PC-3 (cell line): ENCODE measurements at regions not wholly inside any gene's neighbourhood (a gene's known extent, or its start where the extent isn't known, plus 50 kb on each side); places are given as distances from the start of the nearest gene placed in this dataset.

Experiments
- EZH2 ChIP-seq: fragments of 300-600 bp; sonication (generic); IDR thresholded peaks from one replicate; pipeline ENCODE4 v1.6.1; 2017; ENCODE audit warnings: antibody characterized with exemption, mild to moderate bottlenecking, low read length; ENCODE audit not compliant: unreplicated experiment
- EZH2phosphoT487 ChIP-seq: fragments of 300-600 bp; sonication (generic); IDR thresholded peaks from 2 replicates; pipeline ENCODE4 v1.6.1; 2018; ENCODE audit warnings: mild to moderate bottlenecking, antibody characterized with exemption, low read length, borderline replicate concordance
- TF ChIP-seq, protein P1 (sequence below): fragments of 300-600 bp; sonication (generic); conservative IDR thresholded peaks from 2 replicates; pipeline ENCODE4 v1.5.1; 2017; ENCODE audit warnings: antibody characterized with exemption, low read depth, mild to moderate bottlenecking, low read length

DNA sequence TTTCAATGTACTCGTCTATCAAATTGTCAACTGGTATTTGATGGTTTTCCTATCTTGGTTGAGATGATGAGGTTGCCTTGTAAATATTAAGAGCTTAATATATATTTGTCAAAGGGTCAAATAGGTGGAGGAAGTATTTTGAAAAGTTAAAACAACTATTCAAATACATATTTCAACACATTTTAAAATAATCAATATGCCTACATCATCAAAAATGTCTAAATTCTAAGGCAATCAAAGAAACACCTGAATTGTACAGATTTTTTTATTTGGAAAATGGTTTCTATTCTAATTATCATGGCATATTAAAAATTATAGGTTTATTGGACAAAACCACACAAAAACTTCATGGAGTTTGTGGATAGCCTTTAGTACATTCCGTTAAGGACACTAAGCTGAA lies 461.4 kb upstream of the ONECUT1 start:
- TF ChIP-seq, protein P1, sequence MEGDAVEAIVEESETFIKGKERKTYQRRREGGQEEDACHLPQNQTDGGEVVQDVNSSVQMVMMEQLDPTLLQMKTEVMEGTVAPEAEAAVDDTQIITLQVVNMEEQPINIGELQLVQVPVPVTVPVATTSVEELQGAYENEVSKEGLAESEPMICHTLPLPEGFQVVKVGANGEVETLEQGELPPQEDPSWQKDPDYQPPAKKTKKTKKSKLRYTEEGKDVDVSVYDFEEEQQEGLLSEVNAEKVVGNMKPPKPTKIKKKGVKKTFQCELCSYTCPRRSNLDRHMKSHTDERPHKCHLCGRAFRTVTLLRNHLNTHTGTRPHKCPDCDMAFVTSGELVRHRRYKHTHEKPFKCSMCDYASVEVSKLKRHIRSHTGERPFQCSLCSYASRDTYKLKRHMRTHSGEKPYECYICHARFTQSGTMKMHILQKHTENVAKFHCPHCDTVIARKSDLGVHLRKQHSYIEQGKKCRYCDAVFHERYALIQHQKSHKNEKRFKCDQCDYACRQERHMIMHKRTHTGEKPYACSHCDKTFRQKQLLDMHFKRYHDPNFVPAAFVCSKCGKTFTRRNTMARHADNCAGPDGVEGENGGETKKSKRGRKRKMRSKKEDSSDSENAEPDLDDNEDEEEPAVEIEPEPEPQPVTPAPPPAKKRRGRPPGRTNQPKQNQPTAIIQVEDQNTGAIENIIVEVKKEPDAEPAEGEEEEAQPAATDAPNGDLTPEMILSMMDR: no peak
- no peak for TF ChIP-seq EZH2phosphoT487
- TF ChIP-seq EZH2: no peak
